NT2/D1 (cell line): ENCODE measurements at regions not wholly inside any gene's neighbourhood (a gene's known extent, or its start where the extent isn't known, plus 50 kb on each side); places are given as distances from the start of the nearest gene placed in this dataset.

Experiments
- DNase-seq: peaks from one replicate; pipeline ENCODE4 v3.0.0-alpha.2; 2011; ENCODE audit warnings: low read depth, low spot score
- H3K27me3 ChIP-seq: 2 replicates; pipeline ENCODE4 v1.6.0; 2011; ENCODE audit warnings: mild to moderate bottlenecking; ENCODE audit not compliant: insufficient read length, insufficient read depth
- H3K36me3 ChIP-seq: 2 replicates; pipeline ENCODE4 v1.6.1; 2011; ENCODE audit warnings: mild to moderate bottlenecking, low read length, mixed read lengths; ENCODE audit not compliant: insufficient read depth, insufficient read length
- H3K4me1 ChIP-seq: 2 replicates; pipeline ENCODE4 v1.5.1; 2011; ENCODE audit not compliant: insufficient read depth, insufficient read length
- H3K4me3 ChIP-seq: 2 replicates; pipeline ENCODE4 v1.5.1; 2011; ENCODE audit warnings: low read depth; ENCODE audit not compliant: insufficient read length
- H3K9ac ChIP-seq: 2 replicates; pipeline ENCODE4 v1.6.0; 2011; ENCODE audit warnings: low read depth; ENCODE audit not compliant: insufficient read length
- H3K9me3 ChIP-seq: 2 replicates; pipeline ENCODE4 v1.5.1; 2011; ENCODE audit warnings: mild to moderate bottlenecking, low read length; ENCODE audit not compliant: insufficient read depth
- SUZ12 ChIP-seq: IDR thresholded peaks from 2 replicates; pipeline ENCODE4 v1.6.1; 2011; ENCODE audit not compliant: insufficient read length, insufficient read depth; ENCODE audit errors: extremely low read depth
- YY1 ChIP-seq: IDR thresholded peaks from 2 replicates; pipeline ENCODE4 v1.6.1; 2011; ENCODE audit not compliant: insufficient read length, insufficient read depth
- ZNF274 ChIP-seq: IDR thresholded peaks from 2 replicates; pipeline ENCODE4 v1.6.1; 2011; ENCODE audit warnings: mild to moderate bottlenecking, low read depth, low read length

DNA sequence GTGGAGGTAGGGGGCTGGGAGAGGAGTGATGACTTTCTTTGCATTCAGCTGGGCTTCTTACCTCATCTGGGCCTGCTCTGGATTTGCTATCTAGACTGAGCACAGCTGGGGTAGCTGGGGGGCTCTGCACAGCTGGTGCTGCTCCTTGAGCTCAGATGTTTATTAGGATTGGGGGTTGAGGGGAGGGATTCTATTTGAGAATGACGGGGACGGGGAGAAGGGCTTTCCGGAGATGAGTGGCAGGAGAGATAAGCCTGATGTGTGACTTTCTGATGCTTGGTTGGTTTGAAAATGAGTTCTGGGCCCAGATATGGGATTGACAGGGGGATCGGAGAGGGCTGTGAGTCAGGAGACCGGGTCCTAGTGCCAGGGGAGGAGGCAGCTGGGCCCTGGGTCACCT, 146.1 kb upstream of the CSF3R start:
- TF ChIP-seq YY1 = no peak
- no peak for TF ChIP-seq ZNF274
- no peak for TF ChIP-seq SUZ12
- no peaks in the 10 kb centered on the region for H3K9me3 ChIP-seq

DNA sequence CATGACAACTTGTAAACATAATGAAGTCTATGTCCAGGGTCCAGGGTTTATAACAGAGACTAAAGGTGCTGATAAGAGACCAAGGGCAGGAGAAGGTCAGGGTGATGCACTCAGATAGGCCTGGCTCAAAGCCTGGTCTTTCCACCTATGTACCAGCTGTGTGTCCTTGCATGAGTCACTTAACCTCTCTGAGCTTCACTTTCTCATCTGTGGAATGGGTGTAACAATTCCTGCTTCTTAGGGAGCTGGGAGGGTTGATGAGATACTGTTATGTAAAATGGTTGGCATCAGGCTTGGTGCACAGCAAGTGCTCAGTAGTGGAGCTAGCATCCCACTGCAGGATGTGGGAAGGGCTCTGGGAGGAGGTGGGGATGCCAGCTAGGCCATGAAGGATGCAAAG, 143.7 kb upstream of the CSF3R start:
- H3K36me3 ChIP-seq = no peaks in the 10 kb centered on the region
- no peak for DNase-seq
- H3K4me1 ChIP-seq = peaks cover 11% of the 10 kb centered on the region
- no peak overlapping the region for H3K4me3 ChIP-seq
- H3K9ac ChIP-seq = no peak overlapping the region
- TF ChIP-seq ZNF274 = no peak
- H3K9me3 ChIP-seq = peaks cover 4% of the 10 kb centered on the region; the same call in 1 of the 2 replicates
- no peaks in the 10 kb centered on the region for H3K27me3 ChIP-seq

More for the DNA sequence above, 146.1 kb upstream of the CSF3R start:
- Histone ChIP-seq H3K4me1 (peaks cover 11% of the 10 kb centered on the region), H3K9ac (no peak overlapping the region), H3K27me3 (no peaks in the 10 kb centered on the region), H3K36me3 (no peaks in the 10 kb centered on the region), H3K4me3 (no peak overlapping the region)
- no peak for DNase-seq

DNA sequence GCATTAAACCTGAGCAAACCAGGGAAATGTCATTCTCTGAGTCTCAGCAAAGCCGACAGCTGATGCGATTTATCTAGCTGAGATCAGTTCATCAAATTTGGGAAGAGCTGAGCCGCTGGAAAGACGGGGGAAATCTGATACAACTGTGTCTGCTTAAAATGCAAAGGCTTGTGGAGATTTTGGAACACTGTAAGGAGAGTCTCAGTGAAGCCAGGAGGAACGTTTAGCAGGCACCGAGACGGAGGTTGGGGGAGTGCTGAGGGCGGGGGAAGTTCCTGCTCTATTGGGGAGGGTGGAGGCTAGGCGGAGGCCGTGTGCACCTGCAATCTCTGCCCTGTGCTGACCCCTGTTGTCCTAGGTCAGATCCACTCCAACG, 143.2 kb upstream of the CSF3R start:
- Histone ChIP-seq H3K4me3 (no peak overlapping the region), H3K4me1 (peaks cover 11% of the 10 kb centered on the region), H3K27me3 (no peaks in the 10 kb centered on the region), H3K36me3 (no peaks in the 10 kb centered on the region), H3K9ac (no peak overlapping the region), H3K9me3 (peaks cover 9% of the 10 kb centered on the region; the same call in 1 of the 2 replicates)
- no peak for TF ChIP-seq ZNF274
- TF ChIP-seq SUZ12 = no peak
- TF ChIP-seq YY1 = no peak
- DNase-seq = no peak

DNA sequence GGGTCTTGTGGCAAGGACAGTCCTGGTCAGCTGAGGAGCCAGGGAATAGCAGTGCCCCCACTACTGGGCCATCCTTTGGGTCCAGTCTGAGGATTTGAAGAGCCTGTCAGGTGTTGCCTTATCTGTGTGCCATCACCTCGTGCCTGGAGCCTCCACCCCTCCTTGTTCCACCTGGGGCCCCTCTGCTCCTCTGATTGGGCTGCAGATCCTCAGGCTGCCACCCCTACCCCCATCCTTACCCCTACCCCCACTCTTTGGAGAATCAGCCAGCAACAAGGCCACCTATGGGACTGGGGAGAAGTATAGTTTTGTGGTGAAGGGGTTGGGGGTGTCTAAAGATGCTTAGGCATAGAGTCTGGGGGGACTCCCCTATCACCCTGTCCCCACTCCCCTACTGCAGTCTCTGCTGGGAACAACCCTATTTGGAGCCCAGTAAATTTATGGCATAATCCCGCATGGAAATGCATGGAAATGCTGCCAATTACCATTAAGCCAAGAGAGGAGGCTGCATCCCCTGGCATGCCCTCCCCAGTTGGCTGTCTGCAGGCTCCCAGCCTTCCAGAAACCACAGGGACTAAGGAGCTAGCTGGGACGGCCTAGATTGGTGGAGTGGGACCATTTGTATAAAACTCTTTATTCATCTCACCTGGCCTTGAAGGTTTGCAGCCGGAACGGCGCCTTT, 142.7 kb upstream of the CSF3R start:
- Histone ChIP-seq H3K4me1 (peaks cover 11% of the 10 kb centered on the region), H3K4me3 (no peak overlapping the region), H3K27me3 (no peaks in the 10 kb centered on the region), H3K36me3 (no peaks in the 10 kb centered on the region), H3K9ac (no peak overlapping the region), H3K9me3 (peaks cover 12% of the 10 kb centered on the region; the same call in 1 of the 2 replicates)
- DNase-seq = no peak
- TF ChIP-seq ZNF274 (no peak), YY1 (no peak), SUZ12 (no peak)

DNA sequence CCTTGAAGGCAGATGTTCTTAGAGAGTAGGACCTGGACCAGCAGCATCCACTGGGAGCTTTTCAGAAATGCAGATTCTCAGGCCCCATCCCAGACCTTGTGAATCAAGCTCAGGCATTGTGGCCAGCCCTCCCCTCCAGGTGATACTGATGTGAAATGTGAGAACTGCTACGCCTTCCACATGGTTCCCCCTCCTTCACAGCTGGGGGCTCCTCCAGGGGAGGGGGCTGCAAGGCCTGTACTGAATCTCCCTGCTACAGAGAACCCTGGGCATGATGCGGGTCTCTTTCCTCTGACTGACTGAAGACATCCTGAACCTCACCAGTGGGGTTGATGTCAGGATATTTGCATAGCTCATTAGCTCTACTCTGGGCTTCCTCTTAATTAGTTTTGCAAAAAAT, 141.8 kb upstream of the CSF3R start:
- no peak for TF ChIP-seq ZNF274
- TF ChIP-seq SUZ12 = no peak
- no peak for TF ChIP-seq YY1
- no peak for DNase-seq
- no peaks in the 10 kb centered on the region for H3K36me3 ChIP-seq
- no peak overlapping the region for H3K4me3 ChIP-seq
- H3K9ac ChIP-seq = no peak overlapping the region
- peaks cover 12% of the 10 kb centered on the region; the same call in 1 of the 2 replicates for H3K9me3 ChIP-seq
- no peaks in the 10 kb centered on the region for H3K27me3 ChIP-seq
- H3K4me1 ChIP-seq = peaks cover 11% of the 10 kb centered on the region

DNA sequence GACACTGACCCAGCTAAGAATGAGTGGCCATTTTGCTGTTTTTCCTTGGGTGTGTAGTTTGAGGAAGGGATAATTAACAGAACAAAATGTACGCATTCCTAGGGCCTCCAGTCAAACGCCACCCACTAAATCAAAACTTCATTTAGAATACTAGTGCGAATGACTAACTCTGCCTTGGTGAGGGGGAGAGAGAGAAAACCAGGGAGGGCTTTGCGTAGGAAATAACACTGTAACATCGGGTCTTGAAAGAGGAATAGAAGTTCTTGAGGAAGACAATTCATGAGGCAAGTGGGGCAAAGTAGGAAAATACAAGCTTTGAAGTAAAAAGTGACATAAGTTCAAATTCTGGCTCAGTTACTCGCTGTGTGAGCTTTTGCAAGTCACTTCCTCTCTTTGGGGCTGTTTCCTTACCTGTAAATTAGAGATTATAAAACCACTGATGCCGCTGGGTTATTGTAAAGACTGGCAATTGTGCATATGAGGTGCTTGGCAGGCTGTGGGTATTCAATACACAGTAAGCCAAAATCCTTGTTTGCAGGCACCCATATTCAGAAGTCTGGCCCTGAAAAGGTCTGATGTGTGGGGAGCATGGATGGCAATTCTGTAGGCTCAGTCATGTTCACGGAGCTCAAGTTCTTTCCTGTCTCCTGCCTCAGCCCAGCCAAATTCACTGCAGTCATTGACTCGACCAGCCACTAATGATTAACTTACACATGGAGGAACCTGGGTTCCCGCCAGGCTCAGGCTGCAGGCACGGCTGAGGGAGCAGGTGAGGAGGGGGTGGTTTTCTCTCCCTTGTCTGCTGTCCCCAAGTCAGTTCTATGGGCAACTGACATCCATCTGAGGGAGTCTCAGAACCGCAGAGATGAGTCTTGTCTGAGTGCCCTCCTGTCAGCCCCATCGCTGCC, 140.3 kb upstream of the CSF3R start:
- no peak for TF ChIP-seq ZNF274
- TF ChIP-seq SUZ12 = no peak
- no peak for TF ChIP-seq YY1
- H3K4me1 ChIP-seq = peaks cover 11% of the 10 kb centered on the region
- DNase-seq = no peak
- no peaks in the 10 kb centered on the region for H3K36me3 ChIP-seq
- H3K27me3 ChIP-seq = no peaks in the 10 kb centered on the region
- H3K4me3 ChIP-seq = no peak overlapping the region
- H3K9me3 ChIP-seq = peaks cover 12% of the 10 kb centered on the region; the same call in 1 of the 2 replicates
- no peak overlapping the region for H3K9ac ChIP-seq

DNA sequence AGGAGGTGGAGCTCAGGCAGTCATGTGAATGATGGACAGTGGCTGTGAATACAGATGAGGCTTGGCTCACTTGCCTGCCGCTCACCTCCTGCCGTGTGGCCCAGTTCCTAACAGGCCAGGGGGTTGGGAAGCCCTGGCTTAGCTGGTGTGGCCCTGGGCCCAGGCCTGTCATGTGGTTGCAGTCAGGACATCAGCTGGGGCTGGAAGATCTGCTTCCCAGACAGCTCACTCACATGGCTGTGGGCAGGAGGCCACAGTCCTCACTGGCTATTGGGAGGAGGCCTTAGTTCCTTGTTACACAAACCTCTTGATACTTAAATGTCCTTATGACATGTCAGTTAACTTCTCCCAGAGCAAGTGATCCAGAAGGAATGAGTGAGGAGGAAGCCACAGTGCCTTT, 138.8 kb upstream of the CSF3R start:
- DNase-seq = no peak
- TF ChIP-seq SUZ12 (no peak), YY1 (no peak), ZNF274 (no peak)
- peaks cover 11% of the 10 kb centered on the region for H3K4me1 ChIP-seq
- H3K27me3 ChIP-seq = no peaks in the 10 kb centered on the region
- no peak overlapping the region for H3K9ac ChIP-seq
- H3K36me3 ChIP-seq = no peaks in the 10 kb centered on the region
- no peak overlapping the region for H3K4me3 ChIP-seq
- H3K9me3 ChIP-seq = peaks cover 12% of the 10 kb centered on the region; the same call in 1 of the 2 replicates
